Tibial nerve (tissue), 4 donors: ENCODE measurements at regions not wholly inside any gene's neighbourhood (a gene's known extent, or its start where the extent isn't known, plus 50 kb on each side); places are given as distances from the start of the nearest gene placed in this dataset.

Experiments used
- DNase-seq, 2 donors: peaks; one replicate each; pipeline ENCODE4 v3.0.0-alpha.2; 2019; ENCODE audit warnings: low spot score in 2 of 2
- H3K27ac ChIP-seq, 4 donors: fragments of 200-600 bp; sonication (generic) in 3 of 4; one replicate each; pipeline ENCODE4 v1.5.1; 2017 to 2019; ENCODE audit warnings: mild to moderate bottlenecking in 1 of 4
- H3K27me3 ChIP-seq, 2 donors: fragments of 200-600 bp; sonication (generic) in 1 of 2; one replicate each; pipeline versions ENCODE4 v1.5.1 to v1.6.0; 2017 to 2019
- H3K36me3 ChIP-seq, 3 donors: fragments of 200-600 bp; sonication (generic); one replicate each; pipeline ENCODE4 v1.5.1; 2018 to 2019
- H3K4me1 ChIP-seq, 4 donors: fragments of 200-600 bp; sonication (generic) in 3 of 4; one replicate each; pipeline ENCODE4 v1.5.1; 2017 to 2019
- H3K4me3 ChIP-seq, 4 donors: fragments of 200-600 bp; sonication (generic) in 3 of 4; one replicate each; pipeline ENCODE4 v1.5.1; 2017 to 2019; ENCODE audit warnings: mild to moderate bottlenecking in 1 of 4, moderate library complexity in 1 of 4
- H3K9me3 ChIP-seq, 4 donors: fragments of 200-600 bp; sonication (generic) in 3 of 4; one replicate each; pipeline ENCODE4 v1.5.1; 2017 to 2019
- EP300 ChIP-seq, 2 donors: sonication (generic); formaldehyde crosslinking; IDR thresholded peaks; one replicate each; pipeline ENCODE4 v1.6.1; 2017; ENCODE audit warnings: antibody characterized with exemption in 2 of 2, mild to moderate bottlenecking in 1 of 2
- POLR2A ChIP-seq, 2 donors: fragments of 450-650 bp; IDR thresholded peaks; one replicate each; pipeline ENCODE4 v1.6.1; 2017; ENCODE audit warnings: antibody characterized with exemption in 2 of 2, mild to moderate bottlenecking in 2 of 2, moderate library complexity in 2 of 2
- WGBS, 2 donors: methylation state at CpG; one replicate each; pipeline ENCODE4 v1.1.5; 2018; 5-methylcytosine and 5-hydroxymethylcytosine counted together
- TF ChIP-seq, protein P1 (sequence below), 5 experiments: fragments of 200-600 bp in 3 of 5; fragments of 450-650 bp in 2 of 5; sonication (generic) in 3 of 5; IDR thresholded peaks; one replicate each; pipeline ENCODE4 v1.5.1; 2016 to 2019; ENCODE audit warnings: antibody characterized with exemption in 5 of 5, mild to moderate bottlenecking in 3 of 5, moderate library complexity in 2 of 5

DNA sequence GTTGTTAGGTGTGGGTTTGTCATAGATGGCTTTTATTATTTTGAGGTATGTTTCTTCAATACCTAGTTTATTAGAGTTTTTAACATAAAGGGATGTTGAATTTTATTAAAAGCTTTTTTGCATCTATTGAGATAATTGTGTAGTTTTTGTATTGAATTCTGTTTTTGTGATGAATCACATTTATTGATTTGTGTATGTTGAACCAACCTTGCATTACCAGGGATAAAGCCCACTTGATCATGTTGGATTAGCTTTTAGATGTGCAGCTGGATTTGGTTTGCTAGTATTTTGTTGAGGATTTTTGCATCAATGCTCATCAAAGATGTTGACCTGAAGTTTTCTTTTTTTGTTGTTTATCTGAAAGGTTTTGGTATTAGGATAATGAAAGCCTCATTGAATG is 328.2 kb downstream of the ADCYAP1 start:
- no peak for DNase-seq
- H3K36me3 ChIP-seq: no peaks in the 10 kb centered on the region
- TF ChIP-seq, protein P1, sequence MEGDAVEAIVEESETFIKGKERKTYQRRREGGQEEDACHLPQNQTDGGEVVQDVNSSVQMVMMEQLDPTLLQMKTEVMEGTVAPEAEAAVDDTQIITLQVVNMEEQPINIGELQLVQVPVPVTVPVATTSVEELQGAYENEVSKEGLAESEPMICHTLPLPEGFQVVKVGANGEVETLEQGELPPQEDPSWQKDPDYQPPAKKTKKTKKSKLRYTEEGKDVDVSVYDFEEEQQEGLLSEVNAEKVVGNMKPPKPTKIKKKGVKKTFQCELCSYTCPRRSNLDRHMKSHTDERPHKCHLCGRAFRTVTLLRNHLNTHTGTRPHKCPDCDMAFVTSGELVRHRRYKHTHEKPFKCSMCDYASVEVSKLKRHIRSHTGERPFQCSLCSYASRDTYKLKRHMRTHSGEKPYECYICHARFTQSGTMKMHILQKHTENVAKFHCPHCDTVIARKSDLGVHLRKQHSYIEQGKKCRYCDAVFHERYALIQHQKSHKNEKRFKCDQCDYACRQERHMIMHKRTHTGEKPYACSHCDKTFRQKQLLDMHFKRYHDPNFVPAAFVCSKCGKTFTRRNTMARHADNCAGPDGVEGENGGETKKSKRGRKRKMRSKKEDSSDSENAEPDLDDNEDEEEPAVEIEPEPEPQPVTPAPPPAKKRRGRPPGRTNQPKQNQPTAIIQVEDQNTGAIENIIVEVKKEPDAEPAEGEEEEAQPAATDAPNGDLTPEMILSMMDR (IDR thresholded peaks at IDR 0.05): no peak
- TF ChIP-seq POLR2A (IDR thresholded peaks at IDR 0.05) (no peak), EP300 (IDR thresholded peaks at IDR 0.05) (no peak)
- H3K4me3 ChIP-seq: no peak overlapping the region
- peaks cover 0 to 44% (median 2%) of the 10 kb centered on the region in 4 donors for H3K9me3 ChIP-seq
- H3K27ac ChIP-seq: no peak overlapping the region
- H3K4me1 ChIP-seq: no peaks in the 10 kb centered on the region
- H3K27me3 ChIP-seq: no peaks in the 10 kb centered on the region

DNA sequence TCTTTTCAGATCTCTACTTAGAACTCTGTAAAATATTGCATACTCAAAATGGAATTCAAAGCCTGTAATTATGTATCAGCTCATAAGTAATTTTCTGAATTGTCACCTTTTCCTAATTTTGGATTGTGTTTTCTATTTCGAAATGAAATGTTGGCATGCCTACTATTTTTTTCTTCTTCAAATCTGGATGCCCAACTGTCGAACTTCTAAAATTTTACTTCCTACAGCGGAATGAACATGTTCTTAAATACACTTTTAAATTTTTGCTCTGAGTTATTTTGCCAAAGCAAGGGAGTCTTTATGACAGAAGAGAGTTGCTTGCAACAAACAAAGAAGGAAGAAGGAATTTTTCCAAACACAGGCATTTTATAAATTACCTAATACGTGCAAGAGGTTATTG is 336.0 kb downstream of the ADCYAP1 start:
- Histone ChIP-seq H3K36me3 (no peaks in the 10 kb centered on the region), H3K27ac (no peak overlapping the region), H3K27me3 (no peaks in the 10 kb centered on the region), H3K4me1 (no peaks in the 10 kb centered on the region), H3K4me3 (no peak overlapping the region), H3K9me3 (peaks cover 0 to 10% (median 0%) of the 10 kb centered on the region in 4 donors)
- whole genome bisulfite sequencing, 2 donors: 74 to 79% methylated on average over 4 of the region's 4 CpGs
- TF ChIP-seq EP300 (IDR thresholded peaks at IDR 0.05): no peak
- no peak for TF ChIP-seq POLR2A (IDR thresholded peaks at IDR 0.05)
- TF ChIP-seq, protein P1 (IDR thresholded peaks at IDR 0.05): no peak
- DNase-seq: no peak

DNA sequence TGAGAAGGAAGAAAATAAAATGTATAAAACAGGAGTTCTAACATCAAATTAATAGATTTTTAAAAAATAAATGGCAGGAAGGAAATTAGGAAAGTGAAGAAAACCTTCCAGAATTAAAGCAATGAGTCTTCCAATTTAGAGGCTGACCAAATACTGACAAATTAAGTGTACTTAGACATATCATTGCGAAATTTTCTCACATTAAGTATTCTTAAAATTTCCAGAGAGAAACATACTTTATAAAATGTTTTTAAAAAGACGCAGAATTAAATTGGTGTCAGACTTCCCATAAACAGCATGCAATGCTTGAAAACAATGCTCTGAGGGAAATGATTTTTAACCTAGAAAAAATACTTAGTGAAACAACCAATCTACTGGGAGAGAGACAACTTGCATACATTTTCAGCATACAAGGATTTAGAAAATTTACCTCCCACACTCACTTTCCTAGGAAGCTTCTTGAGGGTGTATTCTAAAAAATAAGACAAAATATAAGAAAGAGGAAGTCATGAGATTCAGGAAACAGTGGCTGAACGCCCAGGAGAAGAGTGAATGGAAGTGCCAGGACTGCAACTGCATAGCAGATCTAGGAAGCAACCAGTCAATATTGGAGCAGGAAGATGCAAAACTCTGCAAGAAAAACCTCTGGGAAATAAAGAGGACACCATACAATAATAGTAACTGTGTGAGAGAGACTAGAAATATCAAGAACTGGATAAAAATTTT is 339.9 kb downstream of the ADCYAP1 start:
- 62 to 63% methylated on average over 3 of the region's 3 CpGs for WGBS, 2 donors
- Histone ChIP-seq H3K4me1 (no peaks in the 10 kb centered on the region), H3K27ac (no peak overlapping the region), H3K4me3 (no peak overlapping the region), H3K36me3 (no peaks in the 10 kb centered on the region), H3K27me3 (no peaks in the 10 kb centered on the region), H3K9me3 (peaks cover 0 to 5% (median 0%) of the 10 kb centered on the region in 4 donors)
- no peak for DNase-seq
- no peak for TF ChIP-seq EP300 (IDR thresholded peaks at IDR 0.05)
- TF ChIP-seq, protein P1 (IDR thresholded peaks at IDR 0.05): no peak
- TF ChIP-seq POLR2A (IDR thresholded peaks at IDR 0.05): no peak

DNA sequence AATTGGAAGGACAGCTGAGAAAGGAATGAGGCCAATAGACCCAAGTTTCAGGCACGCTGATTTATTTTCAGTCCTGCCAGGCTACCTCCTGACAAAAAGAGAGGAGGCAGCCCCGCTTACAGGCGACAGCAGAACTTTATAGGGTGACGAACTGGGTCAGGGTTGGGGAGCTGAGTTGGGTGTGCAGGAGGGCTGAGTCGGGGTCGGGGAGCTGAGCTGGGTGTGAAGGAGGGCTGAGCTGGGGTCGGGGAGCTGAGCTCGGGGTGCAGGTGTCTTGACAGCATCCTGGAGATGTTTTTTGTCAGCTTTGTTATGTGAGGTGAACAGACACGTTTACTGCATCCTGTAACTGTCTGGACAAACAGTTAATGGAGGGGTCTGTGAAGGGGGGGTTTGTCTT is 342.2 kb downstream of the ADCYAP1 start:
- H3K27me3 ChIP-seq: no peaks in the 10 kb centered on the region
- H3K9me3 ChIP-seq: peaks cover 0 to 5% (median 0%) of the 10 kb centered on the region in 4 donors
- H3K36me3 ChIP-seq: no peaks in the 10 kb centered on the region
- DNase-seq: no peak
- WGBS, 2 donors: 56 to 59% methylated on average over 9 of the region's 9 CpGs
- TF ChIP-seq, protein P1 (IDR thresholded peaks at IDR 0.05): no peak
- TF ChIP-seq POLR2A (IDR thresholded peaks at IDR 0.05): no peak
- no peak for TF ChIP-seq EP300 (IDR thresholded peaks at IDR 0.05)
- no peak overlapping the region for H3K4me3 ChIP-seq
- H3K27ac ChIP-seq: no peak overlapping the region
- H3K4me1 ChIP-seq: no peaks in the 10 kb centered on the region

DNA sequence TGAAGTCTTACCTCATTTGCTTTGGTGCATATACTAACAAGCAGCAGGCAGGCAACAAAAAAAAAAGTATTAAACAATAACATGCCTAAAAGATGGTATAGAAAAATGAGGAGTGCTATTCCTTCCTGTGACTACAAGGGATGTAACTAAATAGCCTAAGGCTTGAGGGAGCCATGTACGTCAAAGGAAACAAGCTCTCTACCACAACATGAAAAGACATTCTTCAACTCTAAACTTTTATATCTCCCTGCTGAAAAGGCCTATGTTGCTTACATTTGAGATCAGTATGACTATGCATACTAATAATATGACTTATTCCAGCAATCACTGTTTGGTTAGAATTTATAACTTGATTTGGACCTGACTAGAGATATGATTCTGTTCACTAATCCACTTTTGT is 347.9 kb downstream of the ADCYAP1 start:
- Histone ChIP-seq H3K4me1 (no peaks in the 10 kb centered on the region), H3K36me3 (no peaks in the 10 kb centered on the region), H3K27ac (no peak overlapping the region), H3K27me3 (no peaks in the 10 kb centered on the region), H3K9me3 (no peaks in the 10 kb centered on the region), H3K4me3 (no peak overlapping the region)
- no peak for DNase-seq
- TF ChIP-seq, protein P1 (IDR thresholded peaks at IDR 0.05): no peak
- TF ChIP-seq POLR2A (IDR thresholded peaks at IDR 0.05) (no peak), EP300 (IDR thresholded peaks at IDR 0.05) (no peak)
- WGBS, 2 donors: 25 to 32% methylated on average over 1 of the region's 1 CpG
